Superior temporal gyrus (tissue), 1 donor: ENCODE measurements at regions not wholly inside any gene's neighbourhood (a gene's known extent, or its start where the extent isn't known, plus 50 kb on each side); places are given as distances from the start of the nearest gene placed in this dataset.

ENCODE experiments used
- DNase-seq: peaks from one replicate; pipeline ENCODE4 v3.0.0-alpha.2; 2016; ENCODE audit errors: extremely low spot score

GRCh38 chr2:133811409-133812125 is 243.3 kb upstream of the NCKAP5 start:
- DNase-seq = no peak

GRCh38 chr2:133812826-133813617 is 244.8 kb upstream of the NCKAP5 start:
- no peak for DNase-seq

GRCh38 chr2:133814890-133815289 is 246.6 kb upstream of the NCKAP5 start:
- DNase-seq = no peak

GRCh38 chr2:133816037-133816436 is 247.8 kb upstream of the NCKAP5 start:
- no peak for DNase-seq

- no peak for DNase-seq
These were observed 249.7 kb upstream of the NCKAP5 start for GRCh38 chr2:133817680-133818566.

GRCh38 chr2:133818661-133819060 is 250.4 kb upstream of the NCKAP5 start:
- no peak for DNase-seq

GRCh38 chr2:133819906-133820305 is 251.6 kb upstream of the NCKAP5 start:
- DNase-seq = no peak

GRCh38 chr2:133821107-133821760 is 253.0 kb upstream of the NCKAP5 start:
- DNase-seq = no peak

- no peak for DNase-seq
These were observed 254.4 kb upstream of the NCKAP5 start for GRCh38 chr2:133822517-133823225.

- no peak for DNase-seq
These were observed 254.9 kb upstream of the NCKAP5 start for GRCh38 chr2:133823226-133823550.

- DNase-seq = no peak
These were observed 256.6 kb upstream of the NCKAP5 start for GRCh38 chr2:133824869-133825268.

- no peak for DNase-seq
These were observed 257.5 kb upstream of the NCKAP5 start for GRCh38 chr2:133825778-133826177.

- DNase-seq = no peak
These were observed 260.6 kb upstream of the NCKAP5 start for GRCh38 chr2:133828913-133829312.

- no peak for DNase-seq
These were observed 261.3 kb upstream of the NCKAP5 start for GRCh38 chr2:133829450-133830020.

GRCh38 chr2:133833746-133834145 is 265.5 kb upstream of the NCKAP5 start:
- DNase-seq = no peak

GRCh38 chr2:133835821-133836619 is 267.8 kb upstream of the NCKAP5 start:
- DNase-seq = no peak

- DNase-seq = no peak
These were observed 268.6 kb upstream of the NCKAP5 start for GRCh38 chr2:133836691-133837345.

- peak; percentile 16 for DNase-seq
These were observed 269.3 kb upstream of the NCKAP5 start for GRCh38 chr2:133837441-133838094.
